ENCODE measurements at regions not wholly inside any gene's neighbourhood (a gene's known extent, or its start where the extent isn't known, plus 50 kb on each side); places are given as distances from the start of the nearest gene placed in this dataset.

DNA sequence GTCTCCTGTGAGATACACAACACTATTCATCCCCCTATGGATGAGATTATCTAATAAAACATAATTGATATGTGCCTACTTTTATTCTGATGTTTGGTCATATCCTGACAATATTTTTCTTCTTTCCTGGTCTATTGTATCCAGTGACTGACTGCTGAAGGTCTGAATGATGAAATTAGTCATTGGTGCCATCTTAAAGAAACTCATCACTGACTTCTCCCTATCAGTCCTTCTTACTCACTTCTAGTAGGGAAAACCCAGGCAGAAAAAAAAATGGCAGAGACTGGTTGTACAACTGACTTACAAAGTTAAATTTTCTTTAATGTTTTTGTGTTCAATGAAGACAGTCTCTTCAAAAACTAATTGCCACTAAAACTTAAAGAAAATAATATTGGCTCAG, 377.4 kb downstream of the HTR7 start:
- Histone ChIP-seq H3K36me3 (ENCODE audit: control insufficient read depth, insufficient read depth, low read length) (no peaks in the 10 kb centered on the region), H3K9ac (ENCODE audit: low read depth, low read length) (no peak overlapping the region), H3K4me3 (ENCODE audit: low read depth, low read length) (no peak overlapping the region), H3K4me1 (ENCODE audit: control insufficient read depth, insufficient read depth, low read length) (peaks cover 9% of the 10 kb centered on the region), H3K9me3 (ENCODE audit: control insufficient read depth, insufficient read depth, low read length) (no peaks in the 10 kb centered on the region), H3K27me3 (ENCODE audit: control insufficient read depth, insufficient read depth, low read length) (no peaks in the 10 kb centered on the region)

- H3K4me3 ChIP-seq (ENCODE audit: low read depth, low read length), result no peak overlapping the region
- no peaks in the 10 kb centered on the region for H3K27me3 ChIP-seq (ENCODE audit: control insufficient read depth, insufficient read depth, low read length)
- peaks cover 9% of the 10 kb centered on the region for H3K4me1 ChIP-seq (ENCODE audit: control insufficient read depth, insufficient read depth, low read length)
- no peak overlapping the region for H3K9ac ChIP-seq (ENCODE audit: low read depth, low read length)
- H3K36me3 ChIP-seq (ENCODE audit: control insufficient read depth, insufficient read depth, low read length), result no peaks in the 10 kb centered on the region
- no peaks in the 10 kb centered on the region for H3K9me3 ChIP-seq (ENCODE audit: control insufficient read depth, insufficient read depth, low read length)
Observed at GRCh38 chr10:90481326-90481923, 376.4 kb downstream of the HTR7 start.

- H3K36me3 ChIP-seq (ENCODE audit: control insufficient read depth, insufficient read depth, low read length), result no peaks in the 10 kb centered on the region
Observed at GRCh38 chr10:90484518-90484917, 373.3 kb downstream of the HTR7 start.

GRCh38 chr10:90494183-90494582, 363.7 kb downstream of the HTR7 start:
- no peak overlapping the region for H3K4me3 ChIP-seq (ENCODE audit: low read depth, low read length)
- no peaks in the 10 kb centered on the region for H3K9me3 ChIP-seq (ENCODE audit: control insufficient read depth, insufficient read depth, low read length)
- no peaks in the 10 kb centered on the region for H3K36me3 ChIP-seq (ENCODE audit: control insufficient read depth, insufficient read depth, low read length)
- no peak overlapping the region for H3K9ac ChIP-seq (ENCODE audit: low read depth, low read length)
- no peaks in the 10 kb centered on the region for H3K27me3 ChIP-seq (ENCODE audit: control insufficient read depth, insufficient read depth, low read length)
- no peaks in the 10 kb centered on the region for H3K4me1 ChIP-seq (ENCODE audit: control insufficient read depth, insufficient read depth, low read length)

More at GRCh38 chr10:90484518-90484917, 373.3 kb downstream of the HTR7 start:
- Histone ChIP-seq H3K4me3 (ENCODE audit: low read depth, low read length) (no peak overlapping the region), H3K4me1 (ENCODE audit: control insufficient read depth, insufficient read depth, low read length) (peaks cover 11% of the 10 kb centered on the region), H3K27me3 (ENCODE audit: control insufficient read depth, insufficient read depth, low read length) (no peaks in the 10 kb centered on the region), H3K9me3 (ENCODE audit: control insufficient read depth, insufficient read depth, low read length) (no peaks in the 10 kb centered on the region), H3K9ac (ENCODE audit: low read depth, low read length) (no peak overlapping the region)

DNA sequence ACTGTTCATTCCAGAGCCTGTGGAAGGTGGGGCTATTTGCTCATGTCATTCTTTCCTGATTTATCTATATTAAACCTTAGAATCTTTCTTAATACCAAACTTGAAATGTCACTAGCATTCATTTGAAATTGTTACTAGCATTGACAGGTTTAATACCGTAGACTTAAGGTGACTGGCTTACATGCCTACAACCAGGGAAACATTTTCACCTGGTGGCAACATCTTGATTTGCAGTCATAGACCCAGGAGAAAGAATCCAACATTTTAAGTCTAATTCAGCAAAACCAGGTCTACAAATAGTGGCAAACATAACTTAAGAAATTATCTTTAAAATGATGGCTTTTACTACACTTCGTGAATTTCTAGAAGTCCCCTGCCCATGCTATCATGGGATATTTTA, 353.7 kb downstream of the HTR7 start:
- Histone ChIP-seq H3K9me3 (ENCODE audit: control insufficient read depth, insufficient read depth, low read length) (no peaks in the 10 kb centered on the region), H3K4me3 (ENCODE audit: low read depth, low read length) (no peak overlapping the region), H3K36me3 (ENCODE audit: control insufficient read depth, insufficient read depth, low read length) (no peaks in the 10 kb centered on the region), H3K27me3 (ENCODE audit: control insufficient read depth, insufficient read depth, low read length) (no peaks in the 10 kb centered on the region), H3K9ac (ENCODE audit: low read depth, low read length) (no peak overlapping the region), H3K4me1 (ENCODE audit: control insufficient read depth, insufficient read depth, low read length) (no peaks in the 10 kb centered on the region)

GRCh38 chr10:90526721-90527120, 331.1 kb downstream of the HTR7 start:
- H3K27me3 ChIP-seq (ENCODE audit: control insufficient read depth, insufficient read depth, low read length), result no peaks in the 10 kb centered on the region
- no peak overlapping the region for H3K4me3 ChIP-seq (ENCODE audit: low read depth, low read length)
- no peaks in the 10 kb centered on the region for H3K36me3 ChIP-seq (ENCODE audit: control insufficient read depth, insufficient read depth, low read length)
- no peaks in the 10 kb centered on the region for H3K4me1 ChIP-seq (ENCODE audit: control insufficient read depth, insufficient read depth, low read length)
- H3K9me3 ChIP-seq (ENCODE audit: control insufficient read depth, insufficient read depth, low read length), result no peaks in the 10 kb centered on the region
- H3K9ac ChIP-seq (ENCODE audit: low read depth, low read length), result no peak overlapping the region

DNA sequence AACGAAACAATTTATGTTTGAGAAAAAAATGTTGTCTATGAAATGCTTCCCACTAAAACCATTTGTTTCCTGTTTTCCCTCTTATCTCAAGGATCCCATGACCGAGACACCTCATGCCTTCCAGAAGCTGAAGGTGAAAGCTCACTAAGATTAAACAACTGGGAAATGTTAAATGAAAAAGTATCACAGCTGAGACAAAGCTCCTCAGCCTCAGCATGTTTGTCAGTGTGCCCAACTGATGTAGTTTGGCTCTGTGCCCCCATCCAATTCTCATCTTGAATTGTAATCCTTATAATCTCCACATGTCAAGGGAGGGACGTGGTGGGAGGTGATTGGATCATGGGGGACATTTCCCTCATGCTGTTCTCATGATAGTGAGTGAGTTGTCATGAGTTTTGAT, 327.3 kb downstream of the HTR7 start:
- Histone ChIP-seq H3K27me3 (ENCODE audit: control insufficient read depth, insufficient read depth, low read length) (no peaks in the 10 kb centered on the region), H3K9ac (ENCODE audit: low read depth, low read length) (no peak overlapping the region), H3K36me3 (ENCODE audit: control insufficient read depth, insufficient read depth, low read length) (no peaks in the 10 kb centered on the region), H3K4me3 (ENCODE audit: low read depth, low read length) (no peak overlapping the region), H3K9me3 (ENCODE audit: control insufficient read depth, insufficient read depth, low read length) (no peaks in the 10 kb centered on the region), H3K4me1 (ENCODE audit: control insufficient read depth, insufficient read depth, low read length) (no peaks in the 10 kb centered on the region)

- no peaks in the 10 kb centered on the region for H3K36me3 ChIP-seq (ENCODE audit: control insufficient read depth, insufficient read depth, low read length)
- H3K27me3 ChIP-seq (ENCODE audit: control insufficient read depth, insufficient read depth, low read length), result no peaks in the 10 kb centered on the region
- H3K9me3 ChIP-seq (ENCODE audit: control insufficient read depth, insufficient read depth, low read length), result no peaks in the 10 kb centered on the region
- H3K4me3 ChIP-seq (ENCODE audit: low read depth, low read length), result no peak overlapping the region
- no peak overlapping the region for H3K9ac ChIP-seq (ENCODE audit: low read depth, low read length)
- H3K4me1 ChIP-seq (ENCODE audit: control insufficient read depth, insufficient read depth, low read length), result no peaks in the 10 kb centered on the region
Observed at GRCh38 chr10:90557385-90557784, 300.5 kb downstream of the HTR7 start.

GRCh38 chr10:90560331-90560730, 297.5 kb downstream of the HTR7 start:
- Histone ChIP-seq H3K4me3 (ENCODE audit: low read depth, low read length) (no peak overlapping the region), H3K4me1 (ENCODE audit: control insufficient read depth, insufficient read depth, low read length) (no peaks in the 10 kb centered on the region), H3K9me3 (ENCODE audit: control insufficient read depth, insufficient read depth, low read length) (no peaks in the 10 kb centered on the region), H3K36me3 (ENCODE audit: control insufficient read depth, insufficient read depth, low read length) (no peaks in the 10 kb centered on the region), H3K27me3 (ENCODE audit: control insufficient read depth, insufficient read depth, low read length) (no peaks in the 10 kb centered on the region), H3K9ac (ENCODE audit: low read depth, low read length) (no peak overlapping the region)

DNA sequence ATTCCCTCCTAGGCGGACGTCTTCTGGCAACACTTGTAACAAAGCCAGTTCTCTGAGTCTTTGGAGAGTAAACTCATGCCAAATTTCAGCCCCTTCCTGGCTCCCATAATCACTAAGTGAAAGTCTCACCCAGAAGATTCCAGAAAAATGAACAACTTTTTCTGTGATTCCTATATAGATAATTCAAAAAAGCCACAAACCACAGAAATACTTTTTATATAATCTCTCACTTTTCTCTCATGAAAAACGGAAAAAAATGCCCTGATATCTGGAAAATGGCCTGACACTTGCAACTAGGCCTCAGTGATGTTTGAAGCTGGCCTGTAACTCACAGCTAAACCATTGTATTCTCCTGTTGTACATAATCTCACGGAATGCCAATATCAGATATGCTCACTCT, 296.2 kb downstream of the HTR7 start:
- no peaks in the 10 kb centered on the region for H3K27me3 ChIP-seq (ENCODE audit: control insufficient read depth, insufficient read depth, low read length)
- H3K9me3 ChIP-seq (ENCODE audit: control insufficient read depth, insufficient read depth, low read length), result no peaks in the 10 kb centered on the region
- H3K4me3 ChIP-seq (ENCODE audit: low read depth, low read length), result no peak overlapping the region
- H3K4me1 ChIP-seq (ENCODE audit: control insufficient read depth, insufficient read depth, low read length), result no peaks in the 10 kb centered on the region
- H3K9ac ChIP-seq (ENCODE audit: low read depth, low read length), result no peak overlapping the region
- no peaks in the 10 kb centered on the region for H3K36me3 ChIP-seq (ENCODE audit: control insufficient read depth, insufficient read depth, low read length)

DNA sequence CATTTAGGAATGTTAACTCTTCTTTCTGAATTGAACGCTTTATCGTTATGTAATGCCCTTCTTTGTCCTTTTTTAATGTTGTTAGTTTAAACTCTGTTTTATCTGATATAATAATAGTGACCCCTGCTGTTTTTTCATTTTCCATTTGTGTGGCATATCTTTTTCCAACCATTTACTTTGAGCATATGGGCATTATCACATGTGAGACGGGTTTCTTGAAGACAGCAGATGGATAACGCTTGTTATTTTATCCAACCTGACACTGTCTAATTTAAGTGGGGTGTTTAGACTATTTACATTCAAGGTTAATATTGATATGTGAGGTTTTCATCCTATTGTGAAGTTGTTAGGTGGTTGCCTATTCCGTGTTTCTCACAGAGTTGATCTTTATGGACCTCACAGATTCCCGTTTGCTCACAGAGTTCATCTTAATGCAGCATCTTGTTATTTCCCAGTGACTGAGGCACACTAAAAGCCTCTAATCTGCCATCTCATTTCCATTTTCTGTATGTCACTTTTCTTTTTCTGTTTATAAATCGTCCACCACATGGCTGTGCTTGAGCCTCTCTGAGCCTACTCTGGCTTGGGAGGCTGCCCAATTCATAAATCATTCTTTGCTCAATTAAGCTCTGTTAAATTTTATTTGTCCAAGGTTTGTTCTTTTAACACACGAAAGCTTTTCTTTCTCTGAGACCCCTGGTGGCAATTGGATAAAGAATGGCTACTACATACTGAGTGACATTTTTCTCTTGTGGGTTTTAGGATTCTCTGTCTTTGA, 286.2 kb downstream of the HTR7 start:
- H3K27me3 ChIP-seq (ENCODE audit: control insufficient read depth, insufficient read depth, low read length), result no peaks in the 10 kb centered on the region

DNA sequence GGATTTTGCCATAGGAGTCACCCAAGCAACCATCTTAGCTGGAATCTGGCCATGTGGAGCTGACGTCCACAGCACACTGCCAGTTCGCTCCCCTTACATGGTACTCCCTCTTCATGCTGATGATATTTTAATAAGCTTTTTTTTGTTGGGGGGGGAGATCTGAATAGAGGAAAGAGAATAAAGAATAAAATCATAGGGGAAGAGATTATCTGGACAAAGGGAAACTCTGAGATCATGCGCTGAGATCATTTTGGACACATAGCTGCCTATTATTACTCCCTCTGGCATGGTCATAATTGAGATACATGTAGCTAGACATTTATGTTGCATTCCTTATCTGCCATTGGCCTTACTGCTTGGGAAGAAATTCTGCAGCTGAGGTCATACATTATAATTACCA, 282.7 kb downstream of the HTR7 start:
- Histone ChIP-seq H3K9me3 (ENCODE audit: control insufficient read depth, insufficient read depth, low read length) (no peaks in the 10 kb centered on the region), H3K4me3 (ENCODE audit: low read depth, low read length) (no peak overlapping the region), H3K36me3 (ENCODE audit: control insufficient read depth, insufficient read depth, low read length) (no peaks in the 10 kb centered on the region), H3K27me3 (ENCODE audit: control insufficient read depth, insufficient read depth, low read length) (no peaks in the 10 kb centered on the region), H3K9ac (ENCODE audit: low read depth, low read length) (no peak overlapping the region), H3K4me1 (ENCODE audit: control insufficient read depth, insufficient read depth, low read length) (peaks cover 2% of the 10 kb centered on the region)

More for the DNA sequence above, 286.2 kb downstream of the HTR7 start:
- Histone ChIP-seq H3K9ac (ENCODE audit: low read depth, low read length) (no peak overlapping the region), H3K4me1 (ENCODE audit: control insufficient read depth, insufficient read depth, low read length) (no peaks in the 10 kb centered on the region), H3K9me3 (ENCODE audit: control insufficient read depth, insufficient read depth, low read length) (no peaks in the 10 kb centered on the region), H3K4me3 (ENCODE audit: low read depth, low read length) (no peak overlapping the region), H3K36me3 (ENCODE audit: control insufficient read depth, insufficient read depth, low read length) (no peaks in the 10 kb centered on the region)
